Transverse colon (tissue), 4 donors: ENCODE measurements at regions not wholly inside any gene's neighbourhood (a gene's known extent, or its start where the extent isn't known, plus 50 kb on each side); places are given as distances from the start of the nearest gene placed in this dataset.

Experiments used
- DNase-seq: peaks from one replicate; pipeline ENCODE4 v3.0.0-alpha.2; 2019
- H3K27ac ChIP-seq, 4 donors: fragments of 200-600 bp; sonication (generic); 2 replicates each; pipeline ENCODE4 v1.5.1; 2016 to 2018; ENCODE audit warnings: inconsistent platforms in 4 of 4
- H3K27me3 ChIP-seq: fragments of 200-600 bp; sonication (generic); 2 replicates; pipeline ENCODE4 v1.5.1; 2017; ENCODE audit warnings: inconsistent platforms
- H3K36me3 ChIP-seq, 4 donors: fragments of 200-600 bp; sonication (generic); 2 replicates each; pipeline ENCODE4 v1.5.1; 2017 to 2019; ENCODE audit warnings: inconsistent platforms in 4 of 4
- H3K4me1 ChIP-seq, 4 donors: fragments of 200-600 bp; sonication (generic); 2 replicates each; pipeline ENCODE4 v1.5.1; 2017 to 2020; ENCODE audit warnings: inconsistent platforms in 4 of 4
- H3K4me3 ChIP-seq, 4 donors: fragments of 200-600 bp; sonication (generic); 1 replicate in 1 of 4; 2 replicates in 3 of 4; pipeline versions ENCODE4 v1.5.1 to v1.6.1; 2017 to 2019; ENCODE audit warnings: inconsistent platforms in 4 of 4
- H3K9me3 ChIP-seq, 2 donors: fragments of 200-600 bp; sonication (generic); 2 replicates each; pipeline ENCODE4 v1.5.1; 2017 to 2019; ENCODE audit warnings: inconsistent platforms in 2 of 2
- EP300 ChIP-seq: sonication (generic); formaldehyde crosslinking; IDR thresholded peaks from one replicate; pipeline ENCODE4 v1.6.1; 2017; ENCODE audit warnings: antibody characterized with exemption, low read depth
- POLR2A ChIP-seq: fragments of 450-650 bp; IDR thresholded peaks from one replicate; pipeline ENCODE4 v1.6.1; 2016; ENCODE audit warnings: antibody characterized with exemption, mild to moderate bottlenecking, moderate library complexity
- POLR2AphosphoS5 ChIP-seq, 3 donors: sonication (generic); formaldehyde crosslinking; IDR thresholded peaks; one replicate each; pipeline ENCODE4 v1.6.1; 2016; ENCODE audit warnings: antibody characterized with exemption in 3 of 3
- WGBS, 2 donors: methylation state at CpG; one replicate each; pipeline ENCODE4 v1.1.5; 2018; ENCODE audit warnings: low coverage in 1 of 2; 5-methylcytosine and 5-hydroxymethylcytosine counted together
- in situ Hi-C, 4 donors: fragments of 200-750 bp; cut with MboI; loops; one replicate each; pipeline versions ENCODE4 v1.15.0 to v1.15.1; 2017; ENCODE audit warnings: low sequenced_read_pairs in 3 of 4, low pct_ligation_motif_present in 1 of 4, low pct_unique_long_range_greater_than_20kb in 1 of 4
- intact Hi-C: fragments of 100-400 bp; cut with DNase I; formaldehyde crosslinking; loops from one replicate; pipeline ENCODE4 v1.15.1; 2023; ENCODE audit warnings: low total_unique reads
- TF ChIP-seq, protein P1 (sequence below), 5 experiments: fragments of 200-600 bp in 3 of 5; fragments of 450-650 bp in 2 of 5; sonication (generic) in 3 of 5; IDR thresholded peaks; 1 replicate in 2 of 5; 2 replicates in 3 of 5; pipeline ENCODE4 v1.5.1; 2016 to 2017; ENCODE audit warnings: antibody characterized with exemption in 5 of 5, inconsistent platforms in 3 of 5, mild to moderate bottlenecking in 2 of 5, moderate library complexity in 1 of 5

DNA sequence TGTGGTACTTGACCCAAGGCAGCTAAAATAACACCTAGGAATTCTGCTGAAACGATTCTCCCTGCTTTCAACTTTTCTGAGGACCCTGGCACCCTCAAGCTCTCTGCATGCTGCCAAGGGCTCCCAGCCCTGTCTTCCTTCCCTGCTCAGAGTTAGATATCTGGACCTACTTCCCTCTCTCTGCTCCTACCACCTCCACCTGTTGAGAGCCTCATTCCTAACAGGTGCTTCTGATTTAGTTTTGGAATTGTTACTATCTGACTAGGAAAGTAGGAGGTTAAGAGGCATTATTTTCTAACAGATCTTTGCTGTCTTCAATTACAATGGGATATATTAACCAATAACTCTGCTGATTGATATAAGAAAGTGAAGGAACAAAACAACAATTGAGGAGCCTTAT is 253.8 kb downstream of the FZD1 start:
- no peak overlapping the region for H3K4me3 ChIP-seq
- whole genome bisulfite sequencing, 2 donors, result 87 to 100% methylated on average over 1 of the region's 1 CpG
- H3K27ac ChIP-seq, result no peak overlapping the region
- no peaks in the 10 kb centered on the region for H3K27me3 ChIP-seq
- in situ Hi-C loops (no loop called here), intact Hi-C loops (no loop called here)
- no peaks in the 10 kb centered on the region for H3K9me3 ChIP-seq
- H3K4me1 ChIP-seq, result no peaks in the 10 kb centered on the region
- no peaks in the 10 kb centered on the region for H3K36me3 ChIP-seq
- DNase-seq, result no peak
- TF ChIP-seq, protein P1, sequence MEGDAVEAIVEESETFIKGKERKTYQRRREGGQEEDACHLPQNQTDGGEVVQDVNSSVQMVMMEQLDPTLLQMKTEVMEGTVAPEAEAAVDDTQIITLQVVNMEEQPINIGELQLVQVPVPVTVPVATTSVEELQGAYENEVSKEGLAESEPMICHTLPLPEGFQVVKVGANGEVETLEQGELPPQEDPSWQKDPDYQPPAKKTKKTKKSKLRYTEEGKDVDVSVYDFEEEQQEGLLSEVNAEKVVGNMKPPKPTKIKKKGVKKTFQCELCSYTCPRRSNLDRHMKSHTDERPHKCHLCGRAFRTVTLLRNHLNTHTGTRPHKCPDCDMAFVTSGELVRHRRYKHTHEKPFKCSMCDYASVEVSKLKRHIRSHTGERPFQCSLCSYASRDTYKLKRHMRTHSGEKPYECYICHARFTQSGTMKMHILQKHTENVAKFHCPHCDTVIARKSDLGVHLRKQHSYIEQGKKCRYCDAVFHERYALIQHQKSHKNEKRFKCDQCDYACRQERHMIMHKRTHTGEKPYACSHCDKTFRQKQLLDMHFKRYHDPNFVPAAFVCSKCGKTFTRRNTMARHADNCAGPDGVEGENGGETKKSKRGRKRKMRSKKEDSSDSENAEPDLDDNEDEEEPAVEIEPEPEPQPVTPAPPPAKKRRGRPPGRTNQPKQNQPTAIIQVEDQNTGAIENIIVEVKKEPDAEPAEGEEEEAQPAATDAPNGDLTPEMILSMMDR (IDR thresholded peaks at IDR 0.05), result no peak
- TF ChIP-seq EP300 (no peak), POLR2A (no peak), POLR2AphosphoS5 (IDR thresholded peaks at IDR 0.05) (no peak)

DNA sequence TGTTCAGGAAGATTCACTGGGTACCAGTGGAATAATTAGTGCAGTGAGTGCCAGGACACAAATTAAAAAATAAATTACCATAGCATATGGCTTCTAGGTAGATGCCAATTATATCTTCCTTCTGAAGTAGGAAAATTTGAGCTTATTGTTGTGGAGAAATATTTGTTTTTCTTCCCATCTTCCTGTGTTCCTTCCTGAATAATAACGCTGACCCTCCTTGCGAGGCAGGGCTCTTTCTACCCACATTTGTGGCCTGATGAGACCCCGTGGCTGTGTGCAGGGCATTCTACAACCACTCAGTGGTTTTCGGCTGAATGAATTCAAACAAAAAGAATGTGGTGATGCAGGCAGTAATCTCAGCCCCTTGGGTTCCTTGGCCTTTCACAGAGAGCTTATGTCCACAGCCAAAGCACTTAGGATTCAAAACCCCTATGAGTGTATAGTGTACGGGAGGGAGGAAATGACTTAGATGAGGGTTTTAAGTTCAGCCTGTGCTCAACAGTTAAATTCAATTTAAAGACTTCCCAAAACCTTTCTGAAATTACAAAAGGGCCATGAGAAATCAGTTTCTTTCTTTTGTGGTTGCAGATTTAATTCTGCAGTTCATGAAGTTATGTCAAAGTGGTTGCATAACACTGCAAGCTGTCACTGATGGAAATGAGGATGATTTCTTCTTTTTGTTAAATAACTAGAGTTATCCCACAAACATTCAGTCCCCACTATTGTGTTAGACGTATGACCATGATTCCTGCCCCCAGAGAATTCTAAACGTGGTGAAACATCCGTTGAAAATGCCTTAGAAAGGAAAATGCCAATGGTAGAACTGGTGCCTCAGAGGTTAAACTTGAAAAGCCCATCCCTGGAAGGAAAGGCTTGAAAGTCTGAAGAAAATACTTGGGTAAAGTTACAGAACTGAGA is 255.3 kb downstream of the FZD1 start:
- 62 to 81% methylated on average over 4 to 8 of the region's 8 CpGs for WGBS, 2 donors
- TF ChIP-seq POLR2A, result no peak
- TF ChIP-seq POLR2AphosphoS5 (IDR thresholded peaks at IDR 0.05), result no peak
- TF ChIP-seq, protein P1 (IDR thresholded peaks at IDR 0.05), result no peak
- TF ChIP-seq EP300, result no peak
- no peak for DNase-seq

DNA sequence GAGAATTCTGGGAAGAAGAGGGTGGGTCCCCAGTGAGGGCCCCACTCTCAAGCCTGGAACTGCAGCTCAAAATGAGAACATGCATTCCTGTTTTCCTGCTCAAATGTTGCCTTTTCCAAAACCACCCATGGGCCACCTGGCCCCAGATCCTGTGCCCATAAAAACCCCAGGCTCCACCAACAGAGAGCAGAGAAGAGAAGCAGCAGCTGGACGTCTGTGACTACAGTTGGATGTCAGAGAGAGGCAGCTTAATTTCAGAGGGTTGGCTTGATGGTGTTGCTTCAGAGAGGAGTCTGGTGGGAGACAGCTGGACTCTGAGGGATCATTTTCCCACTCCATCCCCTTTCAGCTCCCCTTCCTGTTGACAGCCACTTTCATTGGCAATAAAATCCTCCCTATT is 256.4 kb downstream of the FZD1 start:
- TF ChIP-seq EP300, result no peak
- TF ChIP-seq POLR2A, result no peak
- TF ChIP-seq, protein P1 (IDR thresholded peaks at IDR 0.05), result no peak
- no peak for TF ChIP-seq POLR2AphosphoS5 (IDR thresholded peaks at IDR 0.05)
- WGBS, 2 donors, result 42% methylated on average over 1 of the region's 1 CpG; no CpG with 5 or more reads in 1 of the 2 donors
- in situ Hi-C loops, result no loop called here

More for the DNA sequence above, 255.3 kb downstream of the FZD1 start:
- intact Hi-C loops, result no loop called here
- no peaks in the 10 kb centered on the region for H3K36me3 ChIP-seq
- no peak overlapping the region for H3K4me3 ChIP-seq
- no peaks in the 10 kb centered on the region for H3K9me3 ChIP-seq
- in situ Hi-C loops, result no loop called here
- H3K4me1 ChIP-seq, result no peaks in the 10 kb centered on the region
- no peaks in the 10 kb centered on the region for H3K27me3 ChIP-seq
- no peak overlapping the region for H3K27ac ChIP-seq

DNA sequence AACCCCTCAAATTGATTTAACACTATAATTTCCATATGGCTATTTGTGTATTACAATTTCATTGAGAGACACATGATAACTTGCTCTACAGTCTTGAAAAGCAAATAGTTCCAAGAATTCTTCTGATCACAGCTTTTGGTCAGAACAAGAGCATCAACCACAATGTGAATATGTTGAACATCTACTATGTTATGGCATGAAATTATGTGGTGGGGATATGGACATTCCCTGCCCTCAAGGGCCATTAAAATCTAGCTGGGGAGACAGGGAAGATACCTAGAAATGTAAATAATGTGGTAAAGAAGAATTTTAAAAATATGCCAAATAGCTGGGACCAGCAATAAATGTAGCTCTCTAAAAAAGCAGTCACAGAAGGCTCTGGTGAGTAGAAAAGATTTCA is 262.2 kb downstream of the FZD1 start:
- intact Hi-C loops, result no loop called here
- no peaks in the 10 kb centered on the region for H3K9me3 ChIP-seq
- no peaks in the 10 kb centered on the region for H3K4me1 ChIP-seq
- H3K27ac ChIP-seq, result no peak overlapping the region
- H3K4me3 ChIP-seq, result no peak overlapping the region
- H3K36me3 ChIP-seq, result no peaks in the 10 kb centered on the region
- H3K27me3 ChIP-seq, result no peaks in the 10 kb centered on the region
- DNase-seq, result no peak
- in situ Hi-C loops, result no loop called here
- TF ChIP-seq, protein P1 (IDR thresholded peaks at IDR 0.05), result no peak
- TF ChIP-seq POLR2AphosphoS5 (IDR thresholded peaks at IDR 0.05) (no peak), POLR2A (no peak), EP300 (no peak)

More for the DNA sequence above, 256.4 kb downstream of the FZD1 start:
- Histone ChIP-seq H3K36me3 (no peaks in the 10 kb centered on the region), H3K27me3 (no peaks in the 10 kb centered on the region), H3K9me3 (no peaks in the 10 kb centered on the region), H3K4me1 (no peaks in the 10 kb centered on the region), H3K4me3 (no peak overlapping the region), H3K27ac (no peak overlapping the region)
- no peak for DNase-seq
- intact Hi-C loops, result no loop called here
